AG09309 (cell line): ENCODE measurements at regions not wholly inside any gene's neighbourhood (a gene's known extent, or its start where the extent isn't known, plus 50 kb on each side); places are given as distances from the start of the nearest gene placed in this dataset.

Experiments used
- DNase-seq: peaks from one replicate; pipeline ENCODE4 v3.0.0-alpha.2; 2010; ENCODE audit warnings: low read depth
- H3K4me3 ChIP-seq: 2 replicates; pipeline ENCODE4 v1.5.1; 2011; ENCODE audit warnings: mild to moderate bottlenecking, low read depth, low read length, moderate library complexity; ENCODE audit not compliant: control insufficient read depth
- TF ChIP-seq, protein P1 (sequence below): IDR thresholded peaks from 2 replicates; pipeline ENCODE4 v1.5.1; 2011; ENCODE audit warnings: mild to moderate bottlenecking, low read depth, low read length, inconsistent platforms; ENCODE audit not compliant: insufficient read depth, control insufficient read depth; ENCODE audit errors: missing control alignments

DNA sequence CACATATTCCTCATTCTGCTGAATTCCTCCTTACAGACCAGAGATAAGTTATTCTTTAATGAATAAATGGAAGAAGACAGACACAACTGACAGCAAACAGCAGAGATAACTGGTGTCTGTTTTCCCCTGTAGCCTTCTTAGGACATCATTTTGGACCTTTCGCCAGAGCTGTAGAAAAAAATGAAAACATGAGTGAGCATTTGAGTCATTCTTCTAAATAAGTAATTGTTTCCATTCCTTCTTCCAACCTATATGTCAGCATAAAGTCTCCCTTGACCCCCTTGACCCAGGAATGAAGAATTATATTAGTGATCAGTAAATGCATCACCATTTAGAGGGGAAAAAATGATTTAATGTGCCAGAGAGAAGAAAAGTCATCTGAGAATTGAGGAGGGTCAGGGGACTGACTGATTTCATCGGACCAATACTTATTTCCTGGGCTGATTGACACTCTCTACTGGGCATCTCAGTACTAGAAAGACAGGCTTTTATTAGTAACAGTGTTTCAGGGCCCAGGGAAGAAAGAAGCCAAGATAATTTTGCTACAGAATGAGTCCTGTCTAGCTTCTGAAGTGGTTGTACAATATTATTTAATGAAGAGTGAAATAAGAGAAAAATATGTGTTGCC, 597.0 kb downstream of the PSAT1 start:
- TF ChIP-seq, protein P1, sequence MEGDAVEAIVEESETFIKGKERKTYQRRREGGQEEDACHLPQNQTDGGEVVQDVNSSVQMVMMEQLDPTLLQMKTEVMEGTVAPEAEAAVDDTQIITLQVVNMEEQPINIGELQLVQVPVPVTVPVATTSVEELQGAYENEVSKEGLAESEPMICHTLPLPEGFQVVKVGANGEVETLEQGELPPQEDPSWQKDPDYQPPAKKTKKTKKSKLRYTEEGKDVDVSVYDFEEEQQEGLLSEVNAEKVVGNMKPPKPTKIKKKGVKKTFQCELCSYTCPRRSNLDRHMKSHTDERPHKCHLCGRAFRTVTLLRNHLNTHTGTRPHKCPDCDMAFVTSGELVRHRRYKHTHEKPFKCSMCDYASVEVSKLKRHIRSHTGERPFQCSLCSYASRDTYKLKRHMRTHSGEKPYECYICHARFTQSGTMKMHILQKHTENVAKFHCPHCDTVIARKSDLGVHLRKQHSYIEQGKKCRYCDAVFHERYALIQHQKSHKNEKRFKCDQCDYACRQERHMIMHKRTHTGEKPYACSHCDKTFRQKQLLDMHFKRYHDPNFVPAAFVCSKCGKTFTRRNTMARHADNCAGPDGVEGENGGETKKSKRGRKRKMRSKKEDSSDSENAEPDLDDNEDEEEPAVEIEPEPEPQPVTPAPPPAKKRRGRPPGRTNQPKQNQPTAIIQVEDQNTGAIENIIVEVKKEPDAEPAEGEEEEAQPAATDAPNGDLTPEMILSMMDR, result no peak
- DNase-seq, result no peak
- no peak overlapping the region for H3K4me3 ChIP-seq

DNA sequence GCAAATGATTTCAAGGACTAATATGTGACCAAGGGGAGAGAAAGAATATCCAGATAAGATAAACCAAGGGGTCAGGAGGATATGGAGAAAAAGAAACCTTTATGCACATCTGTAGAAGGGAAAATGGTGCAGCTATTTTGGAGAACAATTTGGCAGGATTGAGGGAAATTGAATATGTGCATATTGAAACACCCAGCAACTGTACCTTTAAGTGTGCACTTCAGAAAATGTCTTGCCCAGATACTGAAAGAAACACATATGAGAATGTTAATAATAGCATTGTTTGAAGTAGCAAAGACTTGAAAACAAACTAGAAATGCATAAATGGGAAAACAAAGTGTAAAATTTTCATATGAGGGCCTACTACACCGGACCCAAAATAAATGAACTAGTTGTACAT, 599.6 kb downstream of the PSAT1 start:
- TF ChIP-seq, protein P1, result no peak
- no peak for DNase-seq
- H3K4me3 ChIP-seq, result no peak overlapping the region

DNA sequence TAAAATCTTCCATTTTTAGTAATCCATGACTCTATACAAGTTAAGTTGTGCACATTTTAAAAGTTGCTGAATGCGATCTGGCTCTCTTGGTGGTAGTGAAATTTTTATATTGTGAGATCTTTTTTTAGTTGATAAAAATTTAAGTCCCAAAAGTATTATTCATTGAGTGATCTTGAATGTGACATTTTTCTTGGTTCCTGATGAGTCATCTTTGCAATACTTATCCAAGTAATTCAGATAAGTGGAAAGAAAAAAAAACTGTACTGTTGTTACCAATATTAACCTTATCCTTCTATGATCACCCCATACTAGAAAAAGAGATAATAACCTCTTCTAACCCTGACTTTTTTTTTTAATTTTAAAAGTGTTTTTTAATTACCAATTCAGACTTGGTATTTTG, 601.3 kb downstream of the PSAT1 start:
- no peak for DNase-seq
- TF ChIP-seq, protein P1, result no peak
- no peak overlapping the region for H3K4me3 ChIP-seq

DNA sequence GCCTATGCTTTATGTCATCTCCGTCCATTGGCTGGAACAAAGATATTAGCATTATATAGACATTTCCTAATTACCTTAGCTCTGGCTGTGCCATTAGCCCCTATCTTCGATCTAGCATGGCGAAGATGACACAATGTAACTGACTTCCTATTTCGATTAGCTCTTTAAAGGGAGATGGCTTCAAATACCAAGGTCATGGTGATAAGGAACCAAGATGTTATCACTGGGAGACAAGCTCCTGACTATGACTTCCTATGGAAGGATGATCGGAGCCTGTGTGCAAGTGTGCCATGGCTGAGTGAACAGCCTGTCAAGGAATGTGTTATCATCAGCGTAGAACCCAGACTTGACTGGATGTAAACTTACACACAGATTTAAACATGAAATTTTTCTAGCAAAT, 602.1 kb downstream of the PSAT1 start:
- DNase-seq, result no peak
- no peak overlapping the region for H3K4me3 ChIP-seq
- TF ChIP-seq, protein P1, result no peak

DNA sequence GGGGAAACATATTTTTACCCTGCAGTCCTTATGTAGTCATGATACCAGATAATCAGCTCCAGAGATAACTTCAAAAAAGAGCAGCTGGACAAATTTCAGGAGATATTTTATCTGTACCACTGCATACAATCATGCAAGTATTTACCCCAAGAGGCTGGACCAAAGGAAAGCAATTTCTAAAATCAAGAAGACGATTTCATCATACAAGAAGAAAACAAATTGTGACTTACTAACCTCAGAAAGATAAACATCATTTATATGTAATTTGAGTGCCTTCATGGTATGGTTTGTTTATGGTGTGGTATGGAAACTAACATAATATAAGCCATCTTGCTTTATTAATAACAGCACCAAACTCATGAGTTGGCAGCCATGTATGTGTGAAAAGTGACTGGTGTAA, 603.6 kb downstream of the PSAT1 start:
- no peak for DNase-seq
- TF ChIP-seq, protein P1, result no peak
- no peak overlapping the region for H3K4me3 ChIP-seq

DNA sequence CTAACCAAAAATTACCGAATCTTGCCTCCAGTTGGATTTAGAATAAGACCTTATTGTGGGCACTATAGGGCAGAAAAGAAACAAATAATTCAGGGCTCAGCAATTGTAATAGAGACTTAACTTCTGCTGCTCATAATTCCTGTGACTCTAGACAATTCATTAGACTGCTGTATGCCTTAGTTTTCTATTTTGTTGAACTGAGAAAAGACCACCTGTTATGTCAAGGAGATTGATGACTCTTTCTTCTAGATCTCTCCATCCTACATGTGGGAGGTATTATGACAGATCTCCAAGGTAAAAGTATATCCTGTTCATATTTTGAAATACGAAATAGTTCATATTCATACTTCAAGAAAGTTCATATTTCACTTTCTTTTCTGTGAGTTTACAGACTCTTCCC, 605.1 kb downstream of the PSAT1 start:
- H3K4me3 ChIP-seq, result no peak overlapping the region
- no peak for DNase-seq
- TF ChIP-seq, protein P1, result no peak

DNA sequence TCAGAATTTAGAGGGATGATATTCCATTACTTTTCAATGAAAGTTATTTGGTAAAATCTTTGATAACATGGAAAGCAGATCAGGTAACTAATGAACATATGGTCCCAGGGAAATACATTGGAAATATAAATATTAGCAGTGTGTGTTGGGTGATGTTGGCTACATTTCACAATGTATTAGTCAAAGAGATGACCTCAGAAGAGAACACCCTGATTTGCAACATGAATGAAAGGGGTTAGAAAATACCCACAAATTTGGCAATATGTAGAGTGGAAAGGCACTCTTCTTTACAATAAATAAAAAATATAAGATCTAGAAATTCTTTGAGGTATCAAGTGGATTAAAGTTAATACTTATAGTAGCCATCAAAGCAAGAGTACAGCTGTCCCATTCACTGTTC, 606.7 kb downstream of the PSAT1 start:
- TF ChIP-seq, protein P1, result no peak
- H3K4me3 ChIP-seq, result no peak overlapping the region
- no peak for DNase-seq
